GM21576 (cell line): ENCODE measurements at regions not wholly inside any gene's neighbourhood (a gene's known extent, or its start where the extent isn't known, plus 50 kb on each side); places are given as distances from the start of the nearest gene placed in this dataset.

Source experiments
- ATAC-seq: cut with Tn5 transposase; IDR thresholded peaks from one replicate; pipeline ENCODE4 v1.9.1; 2021; ENCODE audit warnings: mild to moderate bottlenecking, moderate library complexity; ENCODE audit not compliant: unreplicated experiment

GRCh38 chr15:47383801-47384200, 333.5 kb upstream of the SEMA6D start:
- no peak for ATAC-seq

GRCh38 chr15:47384341-47384740, 333.0 kb upstream of the SEMA6D start:
- no peak for ATAC-seq

- ATAC-seq: no peak
These were observed 332.5 kb upstream of the SEMA6D start for GRCh38 chr15:47384776-47385175.

- ATAC-seq: no peak
These were observed 330.8 kb upstream of the SEMA6D start for GRCh38 chr15:47386459-47386858.

GRCh38 chr15:47388299-47388698, 329.0 kb upstream of the SEMA6D start:
- ATAC-seq: no peak

GRCh38 chr15:47390208-47390765, 327.0 kb upstream of the SEMA6D start:
- no peak for ATAC-seq

GRCh38 chr15:47394286-47394809, 323.0 kb upstream of the SEMA6D start:
- ATAC-seq: no peak

- no peak for ATAC-seq
These were observed 322.2 kb upstream of the SEMA6D start for GRCh38 chr15:47395076-47395475.

- no peak for ATAC-seq
These were observed 319.6 kb upstream of the SEMA6D start for GRCh38 chr15:47397655-47398054.

GRCh38 chr15:47398132-47398531, 319.2 kb upstream of the SEMA6D start:
- ATAC-seq: no peak

GRCh38 chr15:47398594-47398993, 318.7 kb upstream of the SEMA6D start:
- no peak for ATAC-seq

- ATAC-seq: no peak
These were observed 318.2 kb upstream of the SEMA6D start for GRCh38 chr15:47399100-47399499.

GRCh38 chr15:47400603-47401002, 316.7 kb upstream of the SEMA6D start:
- ATAC-seq: no peak

- ATAC-seq: no peak
These were observed 315.9 kb upstream of the SEMA6D start for GRCh38 chr15:47401427-47401826.

- no peak for ATAC-seq
These were observed 314.5 kb upstream of the SEMA6D start for GRCh38 chr15:47402829-47403228.

- no peak for ATAC-seq
These were observed 312.4 kb upstream of the SEMA6D start for GRCh38 chr15:47404877-47405276.

GRCh38 chr15:47405365-47406162, 311.7 kb upstream of the SEMA6D start:
- ATAC-seq: no peak

GRCh38 chr15:47407692-47408091, 309.6 kb upstream of the SEMA6D start:
- ATAC-seq: no peak

- no peak for ATAC-seq
These were observed 308.3 kb upstream of the SEMA6D start for GRCh38 chr15:47409038-47409437.

GRCh38 chr15:47409600-47409999, 307.7 kb upstream of the SEMA6D start:
- ATAC-seq: no peak

GRCh38 chr15:47410247-47410646, 307.1 kb upstream of the SEMA6D start:
- no peak for ATAC-seq

- ATAC-seq: no peak
These were observed 305.6 kb upstream of the SEMA6D start for GRCh38 chr15:47411733-47412132.
